IMR-90 (cell line): ENCODE measurements at regions not wholly inside any gene's neighbourhood (a gene's known extent, or its start where the extent isn't known, plus 50 kb on each side); places are given as distances from the start of the nearest gene placed in this dataset.

ENCODE experiments used
- ATAC-seq: fragments of 200-7000 bp; cut with Tn5 transposase; 2 replicates; pipeline ENCODE4 v1.9.1; 2020; ENCODE audit warnings: low read depth, mild to moderate bottlenecking, moderate library complexity
- BruUV-seq: library from RNA; stranded (reverse); fragments of 400-500 nt; replicated peaks from 2 replicates; lab custom pipeline; 2021; lab: Mats Ljungman, UMichigan
- CTCF ChIA-PET: fragments of 300-600 bp; formaldehyde crosslinking; extraction: SDS; loops from one replicate; lab custom pipeline; 2021; ENCODE audit warnings: antibody characterized with exemption; lab: Yijun Ruan, JAX
- POLR2A ChIA-PET: fragments of 300-600 bp; sonication (Branson Sonifier 250); formaldehyde crosslinking; loops from one replicate; lab custom pipeline; 2022; ENCODE audit warnings: antibody characterized with exemption; ENCODE audit not compliant: unreplicated experiment; lab: Charles Lee
- DNase-seq: peaks from one replicate; pipeline ENCODE4 v3.0.0; 2013
- H2AFZ ChIP-seq: replicated peaks from 2 replicates; pipeline ENCODE3; 2013; ENCODE audit warnings: low read length, mild to moderate bottlenecking; ENCODE audit not compliant: poor library complexity
- H2AK5ac ChIP-seq: 2 replicates; pipeline ENCODE4 v1.6.1; 2013; ENCODE audit warnings: low read depth, low read length, inconsistent platforms
- H2AK9ac ChIP-seq: replicated peaks from 2 replicates; pipeline ENCODE3; 2013; ENCODE audit warnings: mild to moderate bottlenecking, low read depth, low read length, moderate library complexity; ENCODE audit not compliant: poor library complexity
- H2BK120ac ChIP-seq: 2 replicates; pipeline ENCODE4 v1.6.1; 2013; ENCODE audit warnings: low read depth, low read length, inconsistent platforms
- H2BK15ac ChIP-seq: 3 replicates; pipeline ENCODE4 v1.6.1; 2013; ENCODE audit warnings: low read depth, low read length, inconsistent platforms
- H2BK20ac ChIP-seq: 2 replicates; pipeline ENCODE4 v1.6.1; 2013; ENCODE audit warnings: low read depth, mild to moderate bottlenecking, inconsistent platforms, low read length, moderate library complexity
- H2BK5ac ChIP-seq: 2 replicates; pipeline ENCODE4 v1.6.1; 2013; ENCODE audit warnings: mild to moderate bottlenecking, low read depth, low read length, inconsistent platforms; ENCODE audit not compliant: poor library complexity, severe bottlenecking
- H3K14ac ChIP-seq: replicated peaks from 2 replicates; pipeline ENCODE4 v1.6.1; 2013; ENCODE audit warnings: low read depth, low read length, inconsistent platforms
- H3K18ac ChIP-seq: 2 replicates; pipeline ENCODE4 v1.6.1; 2013; ENCODE audit warnings: low read depth, low read length, control low read depth
- H3K23ac ChIP-seq: 2 replicates; pipeline ENCODE4 v1.6.1; 2013; ENCODE audit warnings: low read depth, low read length, inconsistent platforms
- H3K27ac ChIP-seq: 2 replicates; pipeline ENCODE4 v1.5.1; 2013; ENCODE audit warnings: mild to moderate bottlenecking, control low read depth, low read length; ENCODE audit not compliant: insufficient read depth
- H3K27me3 ChIP-seq: 2 replicates; pipeline ENCODE4 v1.6.1; 2013; ENCODE audit warnings: low read length; ENCODE audit not compliant: control insufficient read depth, insufficient read depth
- H3K36me3 ChIP-seq: 2 replicates; pipeline ENCODE4 v1.6.1; 2013; ENCODE audit warnings: low read length, mixed read lengths; ENCODE audit not compliant: control insufficient read depth, insufficient read depth
- H3K4ac ChIP-seq: 2 replicates; pipeline ENCODE4 v1.6.1; 2013; ENCODE audit warnings: low read depth, low read length, inconsistent platforms
- H3K4me1 ChIP-seq: 2 replicates; pipeline ENCODE4 v1.6.1; 2013; ENCODE audit warnings: low read length, mixed read lengths; ENCODE audit not compliant: control insufficient read depth, insufficient read depth
- H3K4me2 ChIP-seq: 2 replicates; pipeline ENCODE4 v1.6.1; 2013; ENCODE audit warnings: low read depth, mild to moderate bottlenecking, control low read depth, low read length, moderate library complexity
- H3K4me3 ChIP-seq: 2 replicates; pipeline ENCODE4 v1.5.1; 2013; ENCODE audit warnings: low read depth, mild to moderate bottlenecking, control low read depth, low read length, moderate library complexity; ENCODE audit not compliant: insufficient read depth
- H3K56ac ChIP-seq: 2 replicates; pipeline ENCODE4 v1.6.1; 2013; ENCODE audit warnings: low read length, inconsistent platforms; ENCODE audit not compliant: insufficient read depth; ENCODE audit errors: extremely low read depth
- H3K79me1 ChIP-seq, 2 experiments: 2 replicates each; pipeline ENCODE4 v1.6.1; 2013; ENCODE audit warnings: low read length in 2 of 2, inconsistent platforms in 1 of 2, low read depth in 1 of 2
- H3K9ac ChIP-seq: 2 replicates; pipeline ENCODE4 v1.6.1; 2013; ENCODE audit warnings: low read depth, low read length, control low read depth
- H3K9me1 ChIP-seq: 2 replicates; pipeline ENCODE4 v1.6.1; 2013; ENCODE audit warnings: low read length, inconsistent platforms; ENCODE audit not compliant: insufficient read depth
- H3K9me3 ChIP-seq: 2 replicates; pipeline ENCODE4 v1.6.1; 2013; ENCODE audit warnings: low read length; ENCODE audit not compliant: control insufficient read depth, insufficient read depth
- H4K20me1 ChIP-seq: 2 replicates; pipeline ENCODE4 v1.6.1; 2013; ENCODE audit warnings: low read length, inconsistent platforms; ENCODE audit not compliant: insufficient read depth
- H4K5ac ChIP-seq: 2 replicates; pipeline ENCODE4 v1.6.1; 2013; ENCODE audit warnings: mild to moderate bottlenecking, low read depth, low read length, control low read depth
- H4K8ac ChIP-seq, 2 experiments: 2 replicates each; pipeline ENCODE4 v1.6.1; 2013; ENCODE audit warnings: low read depth in 2 of 2, low read length in 2 of 2, control low read depth in 1 of 2, inconsistent platforms in 1 of 2
- H4K91ac ChIP-seq: 2 replicates; pipeline ENCODE4 v1.6.1; 2013; ENCODE audit warnings: low read depth, low read length, inconsistent platforms; ENCODE audit not compliant: insufficient read depth
- MAFK ChIP-seq: IDR thresholded peaks from 2 replicates; pipeline ENCODE4 v1.6.1; 2012; ENCODE audit warnings: low read depth, low read length, improper control_type of control experiment
- RCOR1 ChIP-seq: IDR thresholded peaks from 2 replicates; pipeline ENCODE4 v1.6.1; 2012; ENCODE audit warnings: mild to moderate bottlenecking, low read length, improper control_type of control experiment; ENCODE audit not compliant: insufficient replicate concordance
- WGBS, 2 experiments: methylation state at CpG; one replicate each; pipeline versions ENCODE4 v1.1.5 to v1.1.7; 2013; ENCODE audit warnings: missing lambda C conversion rate in 2 of 2; ENCODE audit not compliant: insufficient read length in 1 of 2; ENCODE audit errors: extremely low coverage in 2 of 2; 5-methylcytosine and 5-hydroxymethylcytosine counted together
- dilution Hi-C: fragments of 300-500 bp; cut with HindIII; formaldehyde crosslinking; loops from one replicate; pipeline ENCODE4 v1.14.3; 2018; ENCODE audit warnings: low sequenced_read_pairs; ENCODE audit not compliant: unreplicated experiment
- in situ Hi-C: fragments of 300-500 bp; cut with MboI; formaldehyde crosslinking; loops from 3 replicates; pipeline ENCODE4 v1.14.3; 2019; ENCODE audit warnings: low sequenced_read_pairs, inconsistent platforms, mixed read lengths
- intact Hi-C: fragments of 100-400 bp; cut with micrococcal nuclease; formaldehyde crosslinking; loops from 2 replicates; pipeline ENCODE4 v1.10.0; 2022

GRCh38 chr12:25780771-25781170, 177.7 kb upstream of the RASSF8 start:
- Histone ChIP-seq H4K91ac (no peak overlapping the region), H3K4ac (no peak overlapping the region), H2AFZ (no peak overlapping the region), H4K20me1 (no peaks in the 10 kb centered on the region), H3K79me1 (no peaks in the 10 kb centered on the region), H2AK9ac (no peak overlapping the region), H3K27ac (no peak overlapping the region), H3K4me1 (no peaks in the 10 kb centered on the region), H3K36me3 (no peaks in the 10 kb centered on the region), H3K9me1 (peaks cover 3% of the 10 kb centered on the region; the same call in 1 of the 2 replicates), H4K5ac (no peak overlapping the region), H2BK5ac (no peak overlapping the region), H3K56ac (no peak overlapping the region), H3K14ac (no peak overlapping the region), H4K8ac (no peak overlapping the region), H3K4me2 (no peak overlapping the region), H2BK20ac (no peak overlapping the region), H3K9me3 (no peaks in the 10 kb centered on the region), H3K18ac (no peak overlapping the region), H3K9ac (no peak overlapping the region), H2AK5ac (no peak overlapping the region), H3K23ac (no peak overlapping the region), H2BK120ac (no peak overlapping the region), H2BK15ac (no peak overlapping the region), H3K4me3 (no peak overlapping the region), H3K27me3 (no peaks in the 10 kb centered on the region)
- TF ChIP-seq MAFK (0 out of 2 replicates have a peak, but pooled peaks have one; percentile 28), RCOR1 (no peak)
- WGBS, 2 experiments: no CpG with 5 or more reads among the region's 3 CpGs
- dilution Hi-C loops (no loop called here), in situ Hi-C loops (no loop called here), intact Hi-C loops (no loop called here)
- ATAC-seq (no peak), DNase-seq (no peak)
- ChIA-PET CTCF (no interaction called here), POLR2A (no interaction called here)
- BruUV-seq: no TSS peak
